Keratinocyte (primary cell): ENCODE measurements at regions not wholly inside any gene's neighbourhood (a gene's known extent, or its start where the extent isn't known, plus 50 kb on each side); places are given as distances from the start of the nearest gene placed in this dataset.

Experiments
- DNase-seq: peaks from one replicate; pipeline ENCODE4 v3.0.0-alpha.2; 2011; ENCODE audit warnings: low read depth, missing footprints, low spot score
- FAIRE-seq: peaks from 2 replicates; lab custom pipeline; 2011; peaks lifted over from hg19 to GRCh38; lab: Jason Lieb, UNC
- H2AFZ ChIP-seq: 2 replicates; pipeline ENCODE4 v1.6.0; 2012; ENCODE audit warnings: low read length, control low read depth, inconsistent platforms; ENCODE audit not compliant: control insufficient read depth
- H3K27ac ChIP-seq: 2 replicates; pipeline ENCODE4 v1.5.1; 2011; ENCODE audit warnings: low read length; ENCODE audit not compliant: control insufficient read depth, insufficient read depth
- H3K27me3 ChIP-seq: 3 replicates; pipeline ENCODE4 v1.6.0; 2011; ENCODE audit warnings: low read length; ENCODE audit not compliant: control insufficient read depth, insufficient read depth; ENCODE audit errors: extremely low read depth
- H3K36me3 ChIP-seq, 2 experiments: 2 replicates in 1 of 2; 3 replicates in 1 of 2; pipeline ENCODE4 v1.5.1; 2011; ENCODE audit warnings: low read length in 2 of 2, mild to moderate bottlenecking in 1 of 2; ENCODE audit not compliant: control insufficient read depth in 2 of 2, insufficient read depth in 2 of 2; ENCODE audit errors: extremely low read depth in 1 of 2
- H3K4me1 ChIP-seq: 3 replicates; pipeline ENCODE4 v1.5.1; 2011; ENCODE audit warnings: low read length; ENCODE audit not compliant: control insufficient read depth, insufficient read depth; ENCODE audit errors: extremely low read depth
- H3K4me2 ChIP-seq: 3 replicates; pipeline ENCODE4 v1.6.0; 2011; ENCODE audit warnings: low read depth, low read length; ENCODE audit not compliant: control insufficient read depth, insufficient read depth; ENCODE audit errors: extremely low read depth
- H3K4me3 ChIP-seq, 3 experiments: fragments of 200-600 bp in 1 of 3; sonication (generic) in 1 of 3; 2 replicates in 2 of 3; 3 replicates in 1 of 3; pipeline ENCODE4 v1.5.1; 2011 to 2016; ENCODE audit warnings: low read length in 3 of 3, mild to moderate bottlenecking in 3 of 3, control low read depth in 2 of 3, inconsistent platforms in 1 of 3, low read depth in 1 of 3, mixed read lengths in 1 of 3, mixed run types in 1 of 3, moderate library complexity in 1 of 3; ENCODE audit not compliant: control insufficient read depth in 2 of 3, insufficient read depth in 2 of 3; ENCODE audit errors: extremely low read depth in 1 of 3
- H3K79me2 ChIP-seq: 2 replicates; pipeline ENCODE4 v1.6.0; 2012; ENCODE audit warnings: low read length; ENCODE audit not compliant: control insufficient read depth, insufficient read depth
- H3K9ac ChIP-seq: 3 replicates; pipeline ENCODE4 v1.6.0; 2011; ENCODE audit warnings: low read length; ENCODE audit not compliant: control insufficient read depth, insufficient read depth; ENCODE audit errors: extremely low read depth
- H3K9me1 ChIP-seq: 3 replicates; pipeline ENCODE4 v1.6.0; 2011; ENCODE audit warnings: low read length; ENCODE audit not compliant: control insufficient read depth, insufficient read depth; ENCODE audit errors: extremely low read depth
- H3K9me3 ChIP-seq: 2 replicates; pipeline ENCODE4 v1.5.1; 2012; ENCODE audit warnings: low read depth, low read length; ENCODE audit not compliant: control insufficient read depth
- H4K20me1 ChIP-seq: 3 replicates; pipeline ENCODE4 v1.6.0; 2011; ENCODE audit warnings: low read length; ENCODE audit not compliant: control insufficient read depth, insufficient read depth; ENCODE audit errors: extremely low read depth
- CTCF ChIP-seq, 3 experiments: IDR thresholded peaks in 1 of 3; conservative IDR thresholded peaks in 1 of 3; optimal IDR thresholded peaks in 1 of 3; 2 replicates in 2 of 3; 3 replicates in 1 of 3; pipeline versions ENCODE3 to v1.5.1; 2011; ENCODE audit warnings: low read length in 3 of 3, mild to moderate bottlenecking in 3 of 3, moderate library complexity in 2 of 3, control low read depth in 1 of 3, inconsistent platforms in 1 of 3; ENCODE audit not compliant: insufficient read depth in 2 of 3; ENCODE audit errors: extremely low read depth in 1 of 3
- EZH2 ChIP-seq: IDR thresholded peaks from one replicate; pipeline ENCODE4 v1.6.1; 2012; ENCODE audit warnings: inconsistent platforms, mild to moderate bottlenecking, low read length, moderate library complexity
- dilution Hi-C: fragments of 300-500 bp; cut with MboI; formaldehyde crosslinking; loops from one replicate; pipeline ENCODE4 v1.7.0; 2020; ENCODE audit warnings: low sequenced_read_pairs; ENCODE audit not compliant: extremely low pct_ligation_motif_present

- Histone ChIP-seq H3K9me1 (peaks cover 2% of the 10 kb centered on the region), H2AFZ (no peak overlapping the region), H3K4me2 (no peak overlapping the region), H3K36me3 (no peaks in the 10 kb centered on the region), H4K20me1 (no peaks in the 10 kb centered on the region), H3K27me3 (no peaks in the 10 kb centered on the region), H3K4me1 (no peaks in the 10 kb centered on the region), H3K79me2 (no peaks in the 10 kb centered on the region), H3K27ac (no peak overlapping the region), H3K9me3 (no peaks in the 10 kb centered on the region), H3K4me3 (no peak overlapping the region), H3K9ac (no peak overlapping the region)
- dilution Hi-C loops = no loop called here
- DNase-seq = no peak
- no peak for TF ChIP-seq CTCF (optimal IDR thresholded peaks at IDR 0.05 in 1 of 3, IDR thresholded peaks at IDR 0.05 in 1 of 3, conservative IDR thresholded peaks at IDR 0.05 in 1 of 3; ENCODE audit: extremely low read depth in 1 of 3, insufficient read depth in 2 of 3, low read length in 3 of 3)
- TF ChIP-seq EZH2 = no peak
- no peak for FAIRE-seq
Observed at GRCh38 chr14:80325112-80325511, 113.8 kb upstream of the DIO2 start.

- H3K79me2 ChIP-seq = no peaks in the 10 kb centered on the region
- no peak overlapping the region for H2AFZ ChIP-seq
- no peak overlapping the region for H3K27ac ChIP-seq
- no peaks in the 10 kb centered on the region for H3K9me3 ChIP-seq
- H3K4me1 ChIP-seq = no peaks in the 10 kb centered on the region
- dilution Hi-C loops = no loop called here
- no peaks in the 10 kb centered on the region for H4K20me1 ChIP-seq
- no peak for DNase-seq
- peaks cover 2% of the 10 kb centered on the region for H3K9me1 ChIP-seq
- no peak for FAIRE-seq
- no peak for TF ChIP-seq CTCF (optimal IDR thresholded peaks at IDR 0.05 in 1 of 3, IDR thresholded peaks at IDR 0.05 in 1 of 3, conservative IDR thresholded peaks at IDR 0.05 in 1 of 3; ENCODE audit: extremely low read depth in 1 of 3, insufficient read depth in 2 of 3, low read length in 3 of 3)
- no peak for TF ChIP-seq EZH2
- H3K4me3 ChIP-seq = no peak overlapping the region
- H3K36me3 ChIP-seq = no peaks in the 10 kb centered on the region
- no peak overlapping the region for H3K9ac ChIP-seq
- H3K4me2 ChIP-seq = no peak overlapping the region
- H3K27me3 ChIP-seq = no peaks in the 10 kb centered on the region
Observed at GRCh38 chr14:80324649-80325048, 113.3 kb upstream of the DIO2 start.
